Caki2 (cell line): ENCODE measurements at regions not wholly inside any gene's neighbourhood (a gene's known extent, or its start where the extent isn't known, plus 50 kb on each side); places are given as distances from the start of the nearest gene placed in this dataset.
"Not testable (repeated sequence)": the region's sequence is repeated elsewhere in the genome, so short reads cannot be mapped to it uniquely, and the experiment has no call there.

Source experiments
- DNase-seq: peaks from one replicate; pipeline ENCODE4 v3.0.0-alpha.2; 2015; ENCODE audit warnings: low read depth
- in situ Hi-C: cut with HindIII; loops from 2 replicates; pipeline ENCODE4 v1.10.0; 2016; ENCODE audit warnings: low sequenced_read_pairs, low pct_unique_long_range_greater_than_20kb, mixed read lengths

- in situ Hi-C loops, result no loop called here
- no peak for DNase-seq
Measured at GRCh38 chr7:26964156-26964808, 99.9 kb upstream of the SKAP2 start.

DNA sequence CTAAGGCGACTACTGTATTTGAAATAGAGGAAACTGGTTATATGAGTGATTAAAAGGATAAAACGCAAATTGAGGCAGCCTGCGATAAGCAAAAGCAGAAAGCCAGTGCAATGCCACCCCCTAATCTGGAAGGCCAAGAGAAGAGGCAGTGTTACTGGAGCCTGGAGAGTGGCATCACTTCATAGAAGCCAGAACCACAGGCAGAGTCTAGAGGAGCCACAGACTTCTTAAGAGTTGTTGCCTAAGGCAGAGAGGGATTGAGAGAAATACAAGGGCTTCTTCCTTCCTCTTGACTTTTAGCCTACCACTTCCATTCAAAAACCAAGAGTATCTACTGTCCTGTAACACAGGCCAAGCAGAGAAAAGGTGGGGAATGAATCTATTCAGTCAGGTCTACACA is 94.9 kb upstream of the SKAP2 start:
- DNase-seq, result no peak
- in situ Hi-C loops, result no loop called here

DNA sequence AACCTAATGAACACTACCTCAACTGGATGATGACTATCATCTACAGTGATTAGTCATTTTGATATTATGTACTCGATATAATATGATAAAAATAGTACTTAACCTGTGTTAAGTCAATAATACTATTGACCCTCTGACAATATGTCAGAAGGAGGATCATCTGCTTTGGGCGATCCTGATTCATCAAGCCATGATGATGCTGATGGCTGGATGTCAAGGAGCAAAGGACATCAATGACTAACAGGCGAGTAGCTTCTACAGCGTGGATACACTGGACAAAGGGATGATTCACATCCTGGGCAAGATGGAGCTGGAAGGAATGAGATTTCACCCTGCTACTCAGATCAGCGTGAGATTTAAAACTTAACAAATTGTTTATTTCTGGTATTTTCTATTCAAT is 94.4 kb upstream of the SKAP2 start:
- peak; percentile 45 for DNase-seq
- in situ Hi-C loops, result no loop called here

- in situ Hi-C loops, result no loop called here
- DNase-seq, result no peak
Measured at GRCh38 chr7:26955516-26955915, 91.1 kb upstream of the SKAP2 start.

GRCh38 chr7:26954951-26955350 is 90.6 kb upstream of the SKAP2 start:
- DNase-seq, result no peak
- in situ Hi-C loops, result no loop called here

DNA sequence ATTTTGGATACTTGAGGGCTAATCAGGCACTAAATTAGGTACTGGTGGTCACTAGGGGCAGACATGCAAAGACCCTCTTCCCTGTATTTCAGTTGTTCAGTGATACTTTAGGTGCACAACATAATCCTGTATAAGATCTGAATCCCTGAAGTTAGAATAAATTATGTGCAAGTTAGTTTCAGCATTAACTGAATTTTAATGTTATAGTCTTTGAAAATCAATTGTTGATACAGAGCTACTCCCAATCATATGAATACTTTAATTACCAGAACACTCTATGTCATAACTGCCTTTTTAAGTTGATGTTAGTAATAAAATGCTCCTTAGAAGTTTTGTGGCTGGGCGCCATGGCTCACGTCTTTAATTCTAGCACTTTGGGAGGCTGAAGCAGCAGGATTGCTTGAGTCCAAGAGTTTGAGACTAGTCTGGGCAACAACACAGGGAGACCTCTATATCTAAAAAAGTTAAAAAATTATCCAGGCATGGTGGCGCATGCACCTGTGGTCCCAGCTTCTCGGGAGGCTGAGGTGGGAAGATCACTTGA is 87.1 kb upstream of the SKAP2 start:
- in situ Hi-C loops, result no loop called here

GRCh38 chr7:26950889-26951288 is 86.5 kb upstream of the SKAP2 start:
- in situ Hi-C loops, result no loop called here
- DNase-seq, result no peak

More for the DNA sequence above, 87.1 kb upstream of the SKAP2 start:
- no peak for DNase-seq

DNA sequence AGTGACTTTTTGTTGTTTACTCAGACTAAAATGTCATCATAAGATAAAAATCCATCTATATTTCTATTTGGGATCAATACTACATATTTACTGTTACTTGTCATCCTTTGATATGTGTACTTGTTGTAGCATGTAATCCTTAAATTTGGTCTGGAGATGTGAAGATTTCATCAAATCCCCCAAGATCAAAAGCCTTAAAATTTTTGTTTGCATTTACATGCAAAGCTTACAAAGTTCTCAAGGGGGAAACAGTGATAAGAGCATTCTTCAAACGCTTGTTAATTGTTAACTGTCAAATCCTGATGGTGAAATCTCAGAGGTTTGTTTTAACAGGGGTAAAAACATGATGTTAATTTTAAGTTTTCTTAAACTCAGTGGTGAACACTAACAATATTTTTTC is 84.9 kb upstream of the SKAP2 start:
- DNase-seq, result no peak
- in situ Hi-C loops, result no loop called here

GRCh38 chr7:26948617-26949118 is 84.3 kb upstream of the SKAP2 start:
- in situ Hi-C loops, result no loop called here
- DNase-seq, result no peak

GRCh38 chr7:26944501-26945358 is 80.3 kb upstream of the SKAP2 start:
- DNase-seq, result no peak
- in situ Hi-C loops, result no loop called here

- in situ Hi-C loops, result no loop called here
Measured at GRCh38 chr7:26937939-26938623, 73.7 kb upstream of the SKAP2 start.

GRCh38 chr7:26937306-26937705 is 72.9 kb upstream of the SKAP2 start:
- DNase-seq, result no peak
- in situ Hi-C loops, result no loop called here

More at GRCh38 chr7:26937939-26938623, 73.7 kb upstream of the SKAP2 start:
- peak; percentile 63 for DNase-seq

- in situ Hi-C loops, DNase-seq: not testable (repeated sequence)
Measured at GRCh38 chr7:26932616-26933015, 68.2 kb upstream of the SKAP2 start.

GRCh38 chr7:26930845-26931244 is 66.5 kb upstream of the SKAP2 start:
- in situ Hi-C loops, result no loop called here
- DNase-seq, result no peak

- in situ Hi-C loops, result no loop called here
- no peak for DNase-seq
Measured at GRCh38 chr7:26930201-26930600, 65.8 kb upstream of the SKAP2 start.

GRCh38 chr7:26928703-26929347 is 64.4 kb upstream of the SKAP2 start:
- in situ Hi-C loops, result no loop called here
- no peak for DNase-seq

- in situ Hi-C loops, result no loop called here
- DNase-seq, result no peak
Measured at GRCh38 chr7:26925768-26926167, 61.4 kb upstream of the SKAP2 start.

- DNase-seq, result no peak
- in situ Hi-C loops, result no loop called here
Measured at GRCh38 chr7:26924149-26924767, 59.9 kb upstream of the SKAP2 start.
